Activated T-cell treated with anti-CD3 and anti-CD28 coated beads for 24 hours (primary cell): ENCODE measurements at regions not wholly inside any gene's neighbourhood (a gene's known extent, or its start where the extent isn't known, plus 50 kb on each side); places are given as distances from the start of the nearest gene placed in this dataset.
"Not testable (repeated sequence)": the region's sequence is repeated elsewhere in the genome, so short reads cannot be mapped to it uniquely, and the experiment has no call there.

Experiments
- DNase-seq: peaks from one replicate; pipeline ENCODE4 v3.0.0-alpha.2; 2020; ENCODE audit warnings: low read depth

GRCh38 chr10:57336865-57337264, 930.8 kb downstream of the IPMK start:
- no peak for DNase-seq

- no peak for DNase-seq
These were observed 931.4 kb downstream of the IPMK start for GRCh38 chr10:57336341-57336740.

- DNase-seq = no peak
These were observed 933.2 kb downstream of the IPMK start for GRCh38 chr10:57334523-57334922.

GRCh38 chr10:57333880-57334279, 933.8 kb downstream of the IPMK start:
- DNase-seq = no peak

GRCh38 chr10:57321400-57321854, 946.3 kb downstream of the IPMK start:
- not testable (repeated sequence) for DNase-seq

- DNase-seq = no peak
These were observed 947.3 kb downstream of the IPMK start for GRCh38 chr10:57320416-57320815.

GRCh38 chr10:57314046-57314445, 953.0 kb upstream of the ZWINT start:
- DNase-seq = no peak

GRCh38 chr10:57303566-57303965, 942.5 kb upstream of the ZWINT start:
- DNase-seq = no peak

- DNase-seq = no peak
These were observed 939.7 kb upstream of the ZWINT start for GRCh38 chr10:57300718-57301117.

- no peak for DNase-seq
These were observed 933.6 kb upstream of the ZWINT start for GRCh38 chr10:57294698-57295097.

- no peak for DNase-seq
These were observed 927.7 kb upstream of the ZWINT start for GRCh38 chr10:57288754-57289153.

GRCh38 chr10:57262892-57263291, 901.8 kb upstream of the ZWINT start:
- no peak for DNase-seq

GRCh38 chr10:57260175-57260574, 899.1 kb upstream of the ZWINT start:
- DNase-seq = no peak

GRCh38 chr10:57249615-57250281, 888.7 kb upstream of the ZWINT start:
- no peak for DNase-seq

- no peak for DNase-seq
These were observed 886.2 kb upstream of the ZWINT start for GRCh38 chr10:57247271-57247670.

- no peak for DNase-seq
These were observed 864.9 kb upstream of the ZWINT start for GRCh38 chr10:57225920-57226319.

- no peak for DNase-seq
These were observed 863.8 kb upstream of the ZWINT start for GRCh38 chr10:57224811-57225210.

GRCh38 chr10:57222603-57223002, 861.5 kb upstream of the ZWINT start:
- DNase-seq = no peak

GRCh38 chr10:57222129-57222528, 861.1 kb upstream of the ZWINT start:
- no peak for DNase-seq

GRCh38 chr10:57221674-57222073, 860.6 kb upstream of the ZWINT start:
- no peak for DNase-seq

GRCh38 chr10:57218382-57218781, 857.3 kb upstream of the ZWINT start:
- no peak for DNase-seq

- no peak for DNase-seq
These were observed 841.3 kb upstream of the ZWINT start for GRCh38 chr10:57202356-57202755.

- DNase-seq = no peak
These were observed 827.8 kb upstream of the ZWINT start for GRCh38 chr10:57188846-57189245.

GRCh38 chr10:57186201-57186600, 825.1 kb upstream of the ZWINT start:
- DNase-seq = no peak
